HCT116 (cell line): ENCODE measurements at regions not wholly inside any gene's neighbourhood (a gene's known extent, or its start where the extent isn't known, plus 50 kb on each side); places are given as distances from the start of the nearest gene placed in this dataset.

Experiments used
- ATAC-seq: fragments of 200-7000 bp; cut with Tn5 transposase; 2 replicates; pipeline ENCODE4 v1.9.1; 2020; ENCODE audit warnings: mild to moderate bottlenecking, moderate library complexity
- BruUV-seq: library from RNA; stranded (reverse); fragments of 400-500 nt; replicated peaks from 2 replicates; lab custom pipeline; 2021; lab: Mats Ljungman, UMichigan
- CTCF ChIA-PET: fragments of 300-600 bp; sonication (Branson Sonifier 250); formaldehyde crosslinking; loops from one replicate; lab custom pipeline; 2021; ENCODE audit warnings: antibody characterized with exemption; lab: Charles Lee
- POLR2A ChIA-PET: fragments of 300-600, 350-600 bp; sonication (Branson Sonifier 250); formaldehyde crosslinking; loops from one replicate; lab custom pipeline; 2021; ENCODE audit warnings: antibody characterized with exemption; lab: Charles Lee
- RAD21 ChIA-PET, 2 experiments: fragments of 300-600 bp; sonication (Branson Sonifier 250); formaldehyde crosslinking; loops; one replicate each; lab custom pipeline; 2023; ENCODE audit warnings: low total read pairs in 2 of 2; ENCODE audit not compliant: uncharacterized antibody in 2 of 2, unreplicated experiment in 2 of 2, low non-redundant PET in 1 of 2; lab: Charles Lee
- DNase-seq: peaks from one replicate; pipeline ENCODE4 v3.0.0-alpha.2; 2010; ENCODE audit warnings: low read depth, low spot score
- H2AFZ ChIP-seq: fragments of 200-600 bp; shearing (Covaris generic), sonication (generic); 2 replicates; pipeline ENCODE4 v1.6.1; 2017; ENCODE audit warnings: low read depth, mixed run types, mixed read lengths, antibody characterized with exemption, low read length; ENCODE audit not compliant: poor library complexity, severe bottlenecking
- H3K27ac ChIP-seq: 2 replicates; pipeline ENCODE4 v1.5.1; 2012; ENCODE audit warnings: low read depth, low read length
- H3K27me3 ChIP-seq: fragments of 200-600 bp; sonication (generic); 2 replicates; pipeline ENCODE4 v1.6.1; 2016; ENCODE audit warnings: mixed run types, low read length, mixed read lengths; ENCODE audit not compliant: insufficient read depth
- H3K36me3 ChIP-seq, 2 experiments: fragments of 200-500 bp in 1 of 2; fragments of 200-600 bp in 1 of 2; sonication (Bioruptor generic) in 1 of 2; sonication (generic) in 1 of 2; 2 replicates each; pipeline versions ENCODE4 v1.5.1 to v1.6.1; 2014 to 2016; ENCODE audit warnings: low read length in 2 of 2, inconsistent platforms in 1 of 2, mixed read lengths in 1 of 2, mixed run types in 1 of 2; ENCODE audit not compliant: insufficient read depth in 2 of 2, control insufficient read depth in 1 of 2
- H3K4me1 ChIP-seq, 2 experiments: fragments of 200-600 bp in 1 of 2; sonication (generic) in 1 of 2; 2 replicates each; pipeline versions ENCODE4 v1.5.1 to v1.6.1; 2012 to 2017; ENCODE audit warnings: low read length in 2 of 2, inconsistent platforms in 1 of 2, mild to moderate bottlenecking in 1 of 2, mixed read lengths in 1 of 2, mixed run types in 1 of 2, moderate library complexity in 1 of 2; ENCODE audit not compliant: insufficient read depth in 2 of 2, control insufficient read depth in 1 of 2
- H3K4me2 ChIP-seq: fragments of 200-600 bp; sonication (generic); 2 replicates; pipeline ENCODE4 v1.6.1; 2017; ENCODE audit warnings: mixed run types, low read length, mixed read lengths
- H3K4me3 ChIP-seq, 2 experiments: fragments of 200-600 bp in 1 of 2; sonication (generic) in 1 of 2; replicated peaks in 1 of 2; 2 replicates each; pipeline ENCODE4 v1.5.1; 2011 to 2016; ENCODE audit warnings: low read length in 2 of 2, control low read depth in 1 of 2, low read depth in 1 of 2, mild to moderate bottlenecking in 1 of 2, mixed read lengths in 1 of 2, mixed run types in 1 of 2
- H3K79me2 ChIP-seq: fragments of 200-600 bp; sonication (generic); 2 replicates; pipeline ENCODE4 v1.6.1; 2017; ENCODE audit warnings: mild to moderate bottlenecking, mixed run types, low read length, moderate library complexity, mixed read lengths; ENCODE audit not compliant: insufficient read depth
- H3K9ac ChIP-seq: fragments of 200-600 bp; sonication (generic); 2 replicates; pipeline ENCODE4 v1.6.1; 2016; ENCODE audit warnings: low read length, mixed read lengths
- H3K9me2 ChIP-seq: fragments of 200-600 bp; sonication (generic), shearing (Covaris generic); 2 replicates; pipeline ENCODE4 v1.6.1; 2017; ENCODE audit warnings: mixed run types, mild to moderate bottlenecking, moderate library complexity; ENCODE audit not compliant: insufficient read depth
- H3K9me3 ChIP-seq, 2 experiments: fragments of 200-500 bp in 1 of 2; fragments of 200-600 bp in 1 of 2; sonication (Bioruptor generic) in 1 of 2; sonication (generic) in 1 of 2; 2 replicates each; pipeline ENCODE4 v1.6.1; 2014 to 2017; ENCODE audit warnings: low read length in 2 of 2, mixed read lengths in 2 of 2, inconsistent platforms in 1 of 2, low read depth in 1 of 2, mild to moderate bottlenecking in 1 of 2, mixed run types in 1 of 2, moderate library complexity in 1 of 2; ENCODE audit not compliant: control insufficient read depth in 1 of 2, insufficient read depth in 1 of 2
- H4K20me1 ChIP-seq: fragments of 200-600 bp; sonication (generic), shearing (Covaris generic); 2 replicates; pipeline ENCODE4 v1.6.1; 2017; ENCODE audit warnings: mixed run types, mild to moderate bottlenecking, moderate library complexity; ENCODE audit not compliant: insufficient read depth
- CBX3 ChIP-seq: IDR thresholded peaks from 2 replicates; pipeline ENCODE4 v1.6.1; 2012; ENCODE audit warnings: low read depth
- CEBPB ChIP-seq: IDR thresholded peaks from 2 replicates; pipeline ENCODE4 v1.6.1; 2012; ENCODE audit warnings: low read depth
- ELF1 ChIP-seq: IDR thresholded peaks from 2 replicates; pipeline ENCODE4 v1.6.1; 2012; ENCODE audit warnings: low read depth, borderline replicate concordance
- RAD21 ChIP-seq: IDR thresholded peaks from 2 replicates; pipeline ENCODE4 v1.6.1; 2012; ENCODE audit warnings: low read depth, mild to moderate bottlenecking
- SRF ChIP-seq: IDR thresholded peaks from 2 replicates; pipeline ENCODE4 v1.6.1; 2012; ENCODE audit warnings: low read depth
- ZNF274 ChIP-seq: fragments of 200-500 bp; sonication (Bioruptor generic); IDR thresholded peaks from 2 replicates; pipeline ENCODE4 v1.6.1; 2014; ENCODE audit warnings: mild to moderate bottlenecking, low read depth, low read length, inconsistent platforms
- intact Hi-C: fragments of 100-400 bp; cut with micrococcal nuclease; formaldehyde crosslinking; loops from 2 replicates; pipeline ENCODE4 v1.10.0; 2022
- TF ChIP-seq, protein P1 (sequence below): IDR thresholded peaks from 2 replicates; pipeline ENCODE4 v1.6.1; 2012
- TF ChIP-seq, protein P2 (sequence below): IDR thresholded peaks from 2 replicates; pipeline ENCODE4 v1.6.1; 2011; ENCODE audit warnings: mild to moderate bottlenecking, low read length, moderate library complexity; ENCODE audit not compliant: insufficient replicate concordance; ENCODE audit errors: extremely low read depth

DNA sequence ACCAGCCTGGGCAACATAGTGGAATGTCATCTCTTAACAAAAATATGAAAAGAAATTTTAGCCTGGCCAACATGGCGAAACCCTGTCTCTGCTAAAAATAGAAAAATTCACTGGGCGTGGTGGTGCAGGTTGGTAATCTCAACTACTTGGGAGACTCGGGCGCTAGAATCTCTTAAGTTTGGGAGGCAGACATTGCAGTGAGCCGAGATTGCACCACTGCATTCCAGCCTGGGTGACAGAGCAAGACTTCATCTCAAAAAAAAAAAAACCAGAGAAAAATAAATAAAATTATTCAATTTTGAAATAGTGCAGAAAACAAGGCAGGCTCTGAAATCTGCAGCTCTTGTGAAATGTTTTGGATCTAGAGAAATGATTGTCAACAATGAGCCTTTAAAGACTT lies 397.3 kb upstream of the AMELY start:
- TF ChIP-seq CBX3, result no peak
- TF ChIP-seq, protein P1, sequence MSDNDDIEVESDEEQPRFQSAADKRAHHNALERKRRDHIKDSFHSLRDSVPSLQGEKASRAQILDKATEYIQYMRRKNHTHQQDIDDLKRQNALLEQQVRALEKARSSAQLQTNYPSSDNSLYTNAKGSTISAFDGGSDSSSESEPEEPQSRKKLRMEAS, result no peak
- TF ChIP-seq RAD21, result no peak
- TF ChIP-seq, protein P2, sequence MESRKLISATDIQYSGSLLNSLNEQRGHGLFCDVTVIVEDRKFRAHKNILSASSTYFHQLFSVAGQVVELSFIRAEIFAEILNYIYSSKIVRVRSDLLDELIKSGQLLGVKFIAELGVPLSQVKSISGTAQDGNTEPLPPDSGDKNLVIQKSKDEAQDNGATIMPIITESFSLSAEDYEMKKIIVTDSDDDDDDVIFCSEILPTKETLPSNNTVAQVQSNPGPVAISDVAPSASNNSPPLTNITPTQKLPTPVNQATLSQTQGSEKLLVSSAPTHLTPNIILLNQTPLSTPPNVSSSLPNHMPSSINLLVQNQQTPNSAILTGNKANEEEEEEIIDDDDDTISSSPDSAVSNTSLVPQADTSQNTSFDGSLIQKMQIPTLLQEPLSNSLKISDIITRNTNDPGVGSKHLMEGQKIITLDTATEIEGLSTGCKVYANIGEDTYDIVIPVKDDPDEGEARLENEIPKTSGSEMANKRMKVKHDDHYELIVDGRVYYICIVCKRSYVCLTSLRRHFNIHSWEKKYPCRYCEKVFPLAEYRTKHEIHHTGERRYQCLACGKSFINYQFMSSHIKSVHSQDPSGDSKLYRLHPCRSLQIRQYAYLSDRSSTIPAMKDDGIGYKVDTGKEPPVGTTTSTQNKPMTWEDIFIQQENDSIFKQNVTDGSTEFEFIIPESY, result no peak
- TF ChIP-seq ZNF274, result no peak
- Histone ChIP-seq H3K9me2 (no peaks in the 10 kb centered on the region), H3K9me3 (no peaks in the 10 kb centered on the region), H4K20me1 (no peaks in the 10 kb centered on the region), H3K4me3 (no peak overlapping the region), H3K27ac (no peak overlapping the region), H3K36me3 (no peaks in the 10 kb centered on the region), H3K4me2 (no peak overlapping the region), H2AFZ (no peak overlapping the region), H3K4me1 (no peaks in the 10 kb centered on the region), H3K9ac (no peak overlapping the region), H3K79me2 (no peaks in the 10 kb centered on the region), H3K27me3 (no peaks in the 10 kb centered on the region)
- intact Hi-C loops, result no loop called here
- ATAC-seq, result no peak
- no peak for DNase-seq
- ChIA-PET RAD21 (no interaction called here), POLR2A (no interaction called here), CTCF (no interaction called here)
- no TSS peak for BruUV-seq

DNA sequence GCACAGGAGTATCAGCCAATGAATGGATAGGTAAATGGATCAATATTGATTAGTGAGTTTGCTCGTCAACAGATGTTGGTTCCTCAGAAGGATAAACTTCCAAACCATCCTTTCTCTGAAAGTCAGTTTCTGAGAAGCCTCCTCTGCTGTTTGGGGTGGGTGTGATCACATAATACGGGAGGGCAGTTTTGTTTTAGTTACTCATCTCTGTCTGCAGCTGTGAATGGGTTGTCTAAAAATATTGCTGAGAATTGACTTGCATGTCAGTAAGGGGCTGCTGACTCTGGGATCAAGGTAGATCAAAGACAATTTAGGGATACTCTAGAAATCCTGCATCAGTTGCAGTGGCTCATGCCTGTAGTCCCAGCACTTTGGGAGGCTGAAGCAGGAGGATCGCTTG lies 390.8 kb upstream of the AMELY start:
- H3K79me2 ChIP-seq, result no peaks in the 10 kb centered on the region

More for the DNA sequence above, 390.8 kb upstream of the AMELY start:
- H3K4me3 ChIP-seq, result no peak overlapping the region
- no peaks in the 10 kb centered on the region for H4K20me1 ChIP-seq
- no peaks in the 10 kb centered on the region for H3K9me2 ChIP-seq
- H2AFZ ChIP-seq, result no peak overlapping the region
- intact Hi-C loops, result no loop called here
- no peaks in the 10 kb centered on the region for H3K27me3 ChIP-seq
- POLR2A ChIA-PET, result no interaction called here
- no peaks in the 10 kb centered on the region for H3K9me3 ChIP-seq
- H3K4me1 ChIP-seq, result no peaks in the 10 kb centered on the region
- CTCF ChIA-PET, result no interaction called here
- H3K36me3 ChIP-seq, result no peaks in the 10 kb centered on the region
- TF ChIP-seq SRF, result no peak
- TF ChIP-seq ZNF274, result no peak
- no peak for TF ChIP-seq ELF1
- no peak for TF ChIP-seq CEBPB
- no peak overlapping the region for H3K4me2 ChIP-seq
- ATAC-seq (no peak), DNase-seq (no peak)
- H3K9ac ChIP-seq, result no peak overlapping the region
- no TSS peak for BruUV-seq
- RAD21 ChIA-PET, result no interaction called here
- no peak overlapping the region for H3K27ac ChIP-seq
